GM23338 (cell line): ENCODE measurements at regions not wholly inside any gene's neighbourhood (a gene's known extent, or its start where the extent isn't known, plus 50 kb on each side); places are given as distances from the start of the nearest gene placed in this dataset.

ENCODE experiments used
- ATAC-seq: fragments of 200-7000 bp; cut with Tn5 transposase; 3 replicates; pipeline ENCODE4 v1.9.1; 2020
- DNase-seq: peaks from one replicate; pipeline ENCODE4 v3.0.0-alpha.2; 2015; ENCODE audit warnings: low spot score
- H2AFZ ChIP-seq: fragments of 200-600 bp; sonication (generic); 2 replicates; pipeline ENCODE4 v1.8.0; 2016; ENCODE audit warnings: antibody characterized with exemption, mild to moderate bottlenecking, moderate library complexity
- H3F3A ChIP-seq: fragments of 200-600 bp; sonication (generic); replicated peaks from 2 replicates; pipeline ENCODE4 v1.8.0; 2017; ENCODE audit warnings: antibody characterized with exemption, mixed run types, low read depth
- H3K27ac ChIP-seq: fragments of 200-600 bp; sonication (generic); 2 replicates; pipeline ENCODE4 v1.6.1; 2016; ENCODE audit warnings: low read depth
- H3K27me3 ChIP-seq: fragments of 200-600 bp; sonication (generic); 2 replicates; pipeline ENCODE4 v1.8.0; 2016; ENCODE audit warnings: mild to moderate bottlenecking, mixed run types, moderate library complexity; ENCODE audit not compliant: insufficient read depth
- H3K36me3 ChIP-seq: fragments of 200-600 bp; sonication (generic); 2 replicates; pipeline ENCODE4 v1.8.0; 2016; ENCODE audit warnings: mild to moderate bottlenecking; ENCODE audit not compliant: insufficient read depth
- H3K4me1 ChIP-seq: fragments of 200-600 bp; sonication (generic); 2 replicates; pipeline ENCODE4 v1.8.0; 2016; ENCODE audit warnings: mild to moderate bottlenecking, moderate library complexity; ENCODE audit not compliant: insufficient read depth
- H3K4me2 ChIP-seq: fragments of 200-600 bp; sonication (generic); 2 replicates; pipeline ENCODE4 v1.7.1; 2017; ENCODE audit warnings: mixed run types
- H3K4me3 ChIP-seq: fragments of 200-600 bp; sonication (generic); 2 replicates; pipeline ENCODE4 v1.6.1; 2016; ENCODE audit warnings: mixed run types
- H3K79me2 ChIP-seq: fragments of 200-600 bp; sonication (generic); replicated peaks from 2 replicates; pipeline ENCODE4 v1.8.0; 2017; ENCODE audit warnings: mild to moderate bottlenecking; ENCODE audit not compliant: insufficient read depth
- H3K9me2 ChIP-seq: fragments of 200-600 bp; sonication (generic); 2 replicates; pipeline ENCODE4 v1.8.0; 2017; ENCODE audit not compliant: insufficient read depth
- H4K20me1 ChIP-seq: fragments of 200-600 bp; sonication (generic); replicated peaks from 2 replicates; pipeline ENCODE4 v1.8.0; 2017; ENCODE audit warnings: mild to moderate bottlenecking; ENCODE audit not compliant: insufficient read depth
- H3K27ac Mint-ChIP-seq: 2 replicates; pipeline ENCODE4 v1.8.0; 2020; ENCODE audit warnings: inconsistent platforms, mild to moderate bottlenecking, moderate library complexity, mixed read lengths
- H3K27me3 Mint-ChIP-seq: 3 replicates; pipeline ENCODE4 v1.8.0; 2022; ENCODE audit warnings: low read depth, mild to moderate bottlenecking, moderate library complexity, mixed read lengths, inconsistent platforms; ENCODE audit not compliant: insufficient read depth, poor library complexity
- H3K36me3 Mint-ChIP-seq: 3 replicates; pipeline ENCODE4 v1.8.0; 2021; ENCODE audit warnings: low read depth, mild to moderate bottlenecking, inconsistent platforms, moderate library complexity, mixed read lengths
- H3K4me1 Mint-ChIP-seq: 3 replicates; pipeline ENCODE4 v1.8.0; 2020; ENCODE audit warnings: mild to moderate bottlenecking, inconsistent platforms, mixed read lengths
- H3K4me3 Mint-ChIP-seq: 3 replicates; pipeline ENCODE4 v1.8.0; 2021; ENCODE audit warnings: moderate library complexity, mild to moderate bottlenecking, inconsistent platforms, mixed read lengths
- H3K9me3 Mint-ChIP-seq: 3 replicates; pipeline ENCODE4 v1.8.0; 2020; ENCODE audit warnings: moderate library complexity, mild to moderate bottlenecking, inconsistent platforms, mixed read lengths
- CREB1 ChIP-seq: fragments of 250-450 bp; sonication (Bioruptor Pico); IDR thresholded peaks from 2 replicates; pipeline ENCODE4 v1.5.0; 2020; ENCODE audit warnings: low read depth, mild to moderate bottlenecking, moderate library complexity
- EZH2 ChIP-seq: fragments of 200-600 bp; sonication (generic); IDR thresholded peaks from one replicate; pipeline ENCODE4 v1.8.0; 2017; ENCODE audit warnings: antibody characterized with exemption, mild to moderate bottlenecking, low read depth; ENCODE audit not compliant: unreplicated experiment
- EZH2phosphoT487 ChIP-seq: fragments of 200-600 bp; sonication (generic); IDR thresholded peaks from one replicate; pipeline ENCODE4 v1.8.1; 2018; ENCODE audit warnings: antibody characterized with exemption; ENCODE audit not compliant: unreplicated experiment
- JUNB ChIP-seq: IDR thresholded peaks from one replicate; pipeline ENCODE4 v1.6.1; 2016; ENCODE audit warnings: antibody characterized with exemption; ENCODE audit not compliant: unreplicated experiment
- POLR2AphosphoS5 ChIP-seq: IDR thresholded peaks from 2 replicates; pipeline ENCODE4 v1.6.1; 2016; ENCODE audit warnings: antibody characterized with exemption, low read depth
- REST ChIP-seq: IDR thresholded peaks from one replicate; pipeline ENCODE4 v1.6.1; 2018; ENCODE audit warnings: antibody characterized with exemption; ENCODE audit not compliant: unreplicated experiment
- STAT1 ChIP-seq: IDR thresholded peaks from one replicate; pipeline ENCODE4 v1.6.1; 2016; ENCODE audit warnings: antibody characterized with exemption; ENCODE audit not compliant: unreplicated experiment
- ZNF114 ChIP-seq: fragments of 250-450 bp; sonication (Bioruptor Pico); IDR thresholded peaks from 2 replicates; pipeline ENCODE4 v1.5.0; 2020; ENCODE audit warnings: mild to moderate bottlenecking, moderate library complexity
- ZNF331 ChIP-seq: fragments of 250-450 bp; sonication (Bioruptor Pico); IDR thresholded peaks from 2 replicates; pipeline ENCODE4 v1.5.0; 2020; ENCODE audit warnings: low read depth, mild to moderate bottlenecking, moderate library complexity
- TF ChIP-seq, protein P1 (sequence below): IDR thresholded peaks from 2 replicates; pipeline ENCODE4 v1.6.1; 2016; ENCODE audit warnings: antibody characterized with exemption
- TF ChIP-seq, protein P2 (sequence below): fragments of 250-450 bp; sonication (Bioruptor Pico); IDR thresholded peaks from 2 replicates; pipeline ENCODE4 v1.5.0; 2020; ENCODE audit warnings: mild to moderate bottlenecking, moderate library complexity

- Histone ChIP-seq H3K27ac (no peak overlapping the region), H3K27me3 (no peaks in the 10 kb centered on the region), H3K4me1 (no peaks in the 10 kb centered on the region), H2AFZ (0 out of 2 replicates have a peak overlapping the region, but pooled peaks have one; percentile 43), H4K20me1 (no peaks in the 10 kb centered on the region), H3F3A (no peaks in the 10 kb centered on the region), H3K9me2 (no peaks in the 10 kb centered on the region), H3K4me3 (no peak overlapping the region), H3K4me2 (no peak overlapping the region), H3K36me3 (no peaks in the 10 kb centered on the region), H3K79me2 (no peaks in the 10 kb centered on the region)
- Mint-ChIP-seq H3K9me3 (no peaks in the 10 kb centered on the region), H3K27ac (peak overlapping the region; percentile 66; the same call in 1 of the 2 replicates), H3K4me3 (no peak overlapping the region), H3K4me1 (peaks cover 14% of the 10 kb centered on the region), H3K27me3 (no peaks in the 10 kb centered on the region), H3K36me3 (no peaks in the 10 kb centered on the region)
- ATAC-seq: no peak
- TF ChIP-seq JUNB: no peak
- TF ChIP-seq REST: no peak
- TF ChIP-seq CREB1: no peak
- TF ChIP-seq, protein P1, sequence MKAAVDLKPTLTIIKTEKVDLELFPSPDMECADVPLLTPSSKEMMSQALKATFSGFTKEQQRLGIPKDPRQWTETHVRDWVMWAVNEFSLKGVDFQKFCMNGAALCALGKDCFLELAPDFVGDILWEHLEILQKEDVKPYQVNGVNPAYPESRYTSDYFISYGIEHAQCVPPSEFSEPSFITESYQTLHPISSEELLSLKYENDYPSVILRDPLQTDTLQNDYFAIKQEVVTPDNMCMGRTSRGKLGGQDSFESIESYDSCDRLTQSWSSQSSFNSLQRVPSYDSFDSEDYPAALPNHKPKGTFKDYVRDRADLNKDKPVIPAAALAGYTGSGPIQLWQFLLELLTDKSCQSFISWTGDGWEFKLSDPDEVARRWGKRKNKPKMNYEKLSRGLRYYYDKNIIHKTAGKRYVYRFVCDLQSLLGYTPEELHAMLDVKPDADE: no peak
- no peak for TF ChIP-seq EZH2
- TF ChIP-seq ZNF331 (CRISPR knock-in tag): no peak
- TF ChIP-seq, protein P2, sequence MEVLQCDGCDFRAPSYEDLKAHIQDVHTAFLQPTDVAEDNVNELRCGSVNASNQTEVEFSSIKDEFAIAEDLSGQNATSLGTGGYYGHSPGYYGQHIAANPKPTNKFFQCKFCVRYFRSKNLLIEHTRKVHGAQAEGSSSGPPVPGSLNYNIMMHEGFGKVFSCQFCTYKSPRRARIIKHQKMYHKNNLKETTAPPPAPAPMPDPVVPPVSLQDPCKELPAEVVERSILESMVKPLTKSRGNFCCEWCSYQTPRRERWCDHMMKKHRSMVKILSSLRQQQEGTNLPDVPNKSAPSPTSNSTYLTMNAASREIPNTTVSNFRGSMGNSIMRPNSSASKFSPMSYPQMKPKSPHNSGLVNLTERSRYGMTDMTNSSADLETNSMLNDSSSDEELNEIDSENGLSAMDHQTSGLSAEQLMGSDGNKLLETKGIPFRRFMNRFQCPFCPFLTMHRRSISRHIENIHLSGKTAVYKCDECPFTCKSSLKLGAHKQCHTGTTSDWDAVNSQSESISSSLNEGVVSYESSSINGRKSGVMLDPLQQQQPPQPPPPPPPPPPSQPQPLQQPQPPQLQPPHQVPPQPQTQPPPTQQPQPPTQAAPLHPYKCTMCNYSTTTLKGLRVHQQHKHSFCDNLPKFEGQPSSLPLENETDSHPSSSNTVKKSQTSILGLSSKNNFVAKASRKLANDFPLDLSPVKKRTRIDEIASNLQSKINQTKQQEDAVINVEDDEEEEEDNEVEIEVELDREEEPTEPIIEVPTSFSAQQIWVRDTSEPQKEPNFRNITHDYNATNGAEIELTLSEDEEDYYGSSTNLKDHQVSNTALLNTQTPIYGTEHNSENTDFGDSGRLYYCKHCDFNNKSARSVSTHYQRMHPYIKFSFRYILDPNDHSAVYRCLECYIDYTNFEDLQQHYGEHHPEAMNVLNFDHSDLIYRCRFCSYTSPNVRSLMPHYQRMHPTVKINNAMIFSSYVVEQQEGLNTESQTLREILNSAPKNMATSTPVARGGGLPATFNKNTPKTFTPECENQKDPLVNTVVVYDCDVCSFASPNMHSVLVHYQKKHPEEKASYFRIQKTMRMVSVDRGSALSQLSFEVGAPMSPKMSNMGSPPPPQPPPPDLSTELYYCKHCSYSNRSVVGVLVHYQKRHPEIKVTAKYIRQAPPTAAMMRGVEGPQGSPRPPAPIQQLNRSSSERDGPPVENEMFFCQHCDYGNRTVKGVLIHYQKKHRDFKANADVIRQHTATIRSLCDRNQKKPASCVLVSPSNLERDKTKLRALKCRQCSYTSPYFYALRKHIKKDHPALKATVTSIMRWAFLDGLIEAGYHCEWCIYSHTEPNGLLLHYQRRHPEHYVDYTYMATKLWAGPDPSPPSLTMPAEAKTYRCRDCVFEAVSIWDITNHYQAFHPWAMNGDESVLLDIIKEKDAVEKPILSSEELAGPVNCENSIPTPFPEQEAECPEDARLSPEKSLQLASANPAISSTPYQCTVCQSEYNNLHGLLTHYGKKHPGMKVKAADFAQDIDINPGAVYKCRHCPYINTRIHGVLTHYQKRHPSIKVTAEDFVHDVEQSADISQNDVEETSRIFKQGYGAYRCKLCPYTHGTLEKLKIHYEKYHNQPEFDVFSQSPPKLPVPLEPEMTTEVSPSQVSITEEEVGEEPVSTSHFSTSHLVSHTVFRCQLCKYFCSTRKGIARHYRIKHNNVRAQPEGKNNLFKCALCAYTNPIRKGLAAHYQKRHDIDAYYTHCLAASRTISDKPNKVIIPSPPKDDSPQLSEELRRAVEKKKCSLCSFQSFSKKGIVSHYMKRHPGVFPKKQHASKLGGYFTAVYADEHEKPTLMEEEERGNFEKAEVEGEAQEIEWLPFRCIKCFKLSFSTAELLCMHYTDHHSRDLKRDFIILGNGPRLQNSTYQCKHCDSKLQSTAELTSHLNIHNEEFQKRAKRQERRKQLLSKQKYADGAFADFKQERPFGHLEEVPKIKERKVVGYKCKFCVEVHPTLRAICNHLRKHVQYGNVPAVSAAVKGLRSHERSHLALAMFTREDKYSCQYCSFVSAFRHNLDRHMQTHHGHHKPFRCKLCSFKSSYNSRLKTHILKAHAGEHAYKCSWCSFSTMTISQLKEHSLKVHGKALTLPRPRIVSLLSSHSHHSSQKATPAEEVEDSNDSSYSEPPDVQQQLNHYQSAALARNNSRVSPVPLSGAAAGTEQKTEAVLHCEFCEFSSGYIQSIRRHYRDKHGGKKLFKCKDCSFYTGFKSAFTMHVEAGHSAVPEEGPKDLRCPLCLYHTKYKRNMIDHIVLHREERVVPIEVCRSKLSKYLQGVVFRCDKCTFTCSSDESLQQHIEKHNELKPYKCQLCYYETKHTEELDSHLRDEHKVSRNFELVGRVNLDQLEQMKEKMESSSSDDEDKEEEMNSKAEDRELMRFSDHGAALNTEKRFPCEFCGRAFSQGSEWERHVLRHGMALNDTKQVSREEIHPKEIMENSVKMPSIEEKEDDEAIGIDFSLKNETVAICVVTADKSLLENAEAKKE: no peak
- no peak for TF ChIP-seq ZNF114 (CRISPR knock-in tag)
- no peak for TF ChIP-seq POLR2AphosphoS5
- no peak for TF ChIP-seq STAT1
- no peak for TF ChIP-seq EZH2phosphoT487
- DNase-seq: no peak
These were observed 70.3 kb upstream of the NANOS1 start for GRCh38 chr10:118958984-118959925.
